Activated CD8-positive, alpha-beta T cell treated with anti-CD3 and anti-CD28 coated beads for 36 hours (primary cell): ENCODE measurements at regions not wholly inside any gene's neighbourhood (a gene's known extent, or its start where the extent isn't known, plus 50 kb on each side); places are given as distances from the start of the nearest gene placed in this dataset.

ENCODE experiments used
- ATAC-seq: fragments of 200-7000 bp; cut with Tn5 transposase; one replicate; pipeline ENCODE4 v1.10.0; 2021; ENCODE audit warnings: mild to moderate bottlenecking, moderate library complexity
- CTCF ChIA-PET: fragments of 350-600 bp; sonication (Branson Sonifier 250); formaldehyde crosslinking; loops from one replicate; lab custom pipeline; 2021; ENCODE audit warnings: antibody characterized with exemption; lab: Charles Lee
- POLR2A ChIA-PET: fragments of 350-600 bp; sonication (Branson Sonifier 250); formaldehyde crosslinking; loops from one replicate; lab custom pipeline; 2021; ENCODE audit warnings: antibody characterized with exemption; lab: Charles Lee
- DNase-seq: peaks from one replicate; pipeline ENCODE4 v3.0.0-alpha.2; 2020
- H3K27ac Mint-ChIP-seq: one replicate; pipeline ENCODE4 v1.8.0; 2021; ENCODE audit warnings: mild to moderate bottlenecking, mixed read lengths
- H3K27me3 Mint-ChIP-seq: one replicate; pipeline ENCODE4 v1.8.0; 2021; ENCODE audit warnings: mixed read lengths
- H3K36me3 Mint-ChIP-seq: one replicate; pipeline ENCODE4 v1.8.0; 2021; ENCODE audit warnings: low read depth, mixed read lengths
- H3K4me1 Mint-ChIP-seq: one replicate; pipeline ENCODE4 v1.8.0; 2021; ENCODE audit warnings: low read depth, mixed read lengths
- H3K4me3 Mint-ChIP-seq: one replicate; pipeline ENCODE4 v1.8.0; 2021; ENCODE audit warnings: mild to moderate bottlenecking, moderate library complexity, mixed read lengths
- H3K9me3 Mint-ChIP-seq: one replicate; pipeline ENCODE4 v1.8.0; 2021; ENCODE audit warnings: mixed read lengths
- CTCF ChIP-seq: fragments of 200-600 bp; IDR thresholded peaks from one replicate; pipeline ENCODE4 v1.8.0; 2022; ENCODE audit warnings: antibody characterized with exemption, mild to moderate bottlenecking
- intact Hi-C: fragments of 100-400 bp; cut with micrococcal nuclease; formaldehyde crosslinking; loops from one replicate; pipeline ENCODE4 v1.10.0; 2022

GRCh38 chr2:128450211-128451024 is 131.8 kb upstream of the HS6ST1 start:
- H3K4me1 Mint-ChIP-seq, result no peaks in the 10 kb centered on the region
- intact Hi-C loops, result no loop called here
- H3K27me3 Mint-ChIP-seq, result peaks cover 7% of the 10 kb centered on the region
- no peaks in the 10 kb centered on the region for H3K36me3 Mint-ChIP-seq
- H3K9me3 Mint-ChIP-seq, result no peaks in the 10 kb centered on the region
- TF ChIP-seq CTCF, result no peak
- no peak for ATAC-seq
- ChIA-PET POLR2A (no interaction called here), CTCF (no interaction called here)
- no peak overlapping the region for H3K4me3 Mint-ChIP-seq
- H3K27ac Mint-ChIP-seq, result no peak overlapping the region
- DNase-seq, result no peak

DNA sequence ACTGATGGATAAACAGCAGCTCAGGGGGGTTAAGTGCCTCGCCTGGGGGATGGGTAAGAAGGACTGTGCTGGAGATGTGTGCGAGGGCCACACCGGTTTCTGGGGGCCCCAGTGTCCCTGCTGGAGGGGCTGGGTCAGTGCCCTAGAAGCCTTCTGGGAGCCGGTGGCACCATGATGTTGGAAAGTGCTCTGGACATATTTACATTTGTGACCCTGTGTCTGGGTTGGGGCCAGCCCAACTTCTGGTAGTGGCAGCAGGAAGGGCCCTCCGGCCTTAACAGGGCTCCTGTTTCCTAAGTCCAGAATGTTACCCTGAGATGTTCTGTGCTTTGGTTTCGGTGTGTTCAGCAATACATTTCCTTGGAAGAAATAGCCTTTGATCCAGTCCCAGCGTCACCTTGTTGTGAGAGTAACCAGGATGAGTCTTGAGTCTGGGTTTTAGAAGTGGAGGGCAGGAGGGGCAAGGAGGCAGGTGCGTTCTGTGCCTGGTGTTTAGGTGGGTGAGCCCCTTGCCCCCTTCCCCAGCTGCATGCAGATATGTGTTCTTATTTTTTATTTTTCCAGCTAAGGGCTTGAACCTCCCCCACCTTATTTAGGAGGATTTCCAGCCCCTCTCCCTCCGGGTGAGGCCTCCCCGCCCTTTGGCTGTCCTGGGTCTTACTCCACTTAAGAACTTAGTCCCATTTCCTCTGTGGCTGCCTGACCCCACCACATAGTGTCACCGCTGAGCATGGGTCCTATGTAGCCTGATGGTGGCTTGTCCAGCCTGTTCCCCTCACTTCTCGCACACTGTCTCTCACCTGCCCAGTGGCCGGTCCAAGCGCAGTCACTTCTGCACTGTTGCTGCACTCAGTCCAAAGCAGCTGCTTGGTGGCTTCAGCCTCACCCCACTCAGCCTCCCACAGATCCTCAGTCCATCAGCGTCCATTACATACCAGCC is 132.7 kb upstream of the HS6ST1 start:
- Mint-ChIP-seq H3K9me3 (no peaks in the 10 kb centered on the region), H3K27ac (no peak overlapping the region), H3K36me3 (no peaks in the 10 kb centered on the region), H3K4me1 (no peaks in the 10 kb centered on the region), H3K27me3 (peaks cover 7% of the 10 kb centered on the region), H3K4me3 (no peak overlapping the region)
- ChIA-PET CTCF (no interaction called here), POLR2A (no interaction called here)
- intact Hi-C loops, result no loop called here
- TF ChIP-seq CTCF, result no peak
- ATAC-seq, result no peak
- no peak for DNase-seq

GRCh38 chr2:128452024-128452411 is 133.3 kb upstream of the HS6ST1 start:
- Mint-ChIP-seq H3K4me1 (no peaks in the 10 kb centered on the region), H3K4me3 (no peak overlapping the region), H3K36me3 (no peaks in the 10 kb centered on the region), H3K9me3 (no peaks in the 10 kb centered on the region), H3K27ac (no peak overlapping the region), H3K27me3 (peaks cover 9% of the 10 kb centered on the region)
- intact Hi-C loops, result no loop called here
- CTCF ChIA-PET, result no interaction called here
- DNase-seq, result no peak
- ATAC-seq, result no peak
- TF ChIP-seq CTCF, result no peak
- POLR2A ChIA-PET, result no interaction called here

DNA sequence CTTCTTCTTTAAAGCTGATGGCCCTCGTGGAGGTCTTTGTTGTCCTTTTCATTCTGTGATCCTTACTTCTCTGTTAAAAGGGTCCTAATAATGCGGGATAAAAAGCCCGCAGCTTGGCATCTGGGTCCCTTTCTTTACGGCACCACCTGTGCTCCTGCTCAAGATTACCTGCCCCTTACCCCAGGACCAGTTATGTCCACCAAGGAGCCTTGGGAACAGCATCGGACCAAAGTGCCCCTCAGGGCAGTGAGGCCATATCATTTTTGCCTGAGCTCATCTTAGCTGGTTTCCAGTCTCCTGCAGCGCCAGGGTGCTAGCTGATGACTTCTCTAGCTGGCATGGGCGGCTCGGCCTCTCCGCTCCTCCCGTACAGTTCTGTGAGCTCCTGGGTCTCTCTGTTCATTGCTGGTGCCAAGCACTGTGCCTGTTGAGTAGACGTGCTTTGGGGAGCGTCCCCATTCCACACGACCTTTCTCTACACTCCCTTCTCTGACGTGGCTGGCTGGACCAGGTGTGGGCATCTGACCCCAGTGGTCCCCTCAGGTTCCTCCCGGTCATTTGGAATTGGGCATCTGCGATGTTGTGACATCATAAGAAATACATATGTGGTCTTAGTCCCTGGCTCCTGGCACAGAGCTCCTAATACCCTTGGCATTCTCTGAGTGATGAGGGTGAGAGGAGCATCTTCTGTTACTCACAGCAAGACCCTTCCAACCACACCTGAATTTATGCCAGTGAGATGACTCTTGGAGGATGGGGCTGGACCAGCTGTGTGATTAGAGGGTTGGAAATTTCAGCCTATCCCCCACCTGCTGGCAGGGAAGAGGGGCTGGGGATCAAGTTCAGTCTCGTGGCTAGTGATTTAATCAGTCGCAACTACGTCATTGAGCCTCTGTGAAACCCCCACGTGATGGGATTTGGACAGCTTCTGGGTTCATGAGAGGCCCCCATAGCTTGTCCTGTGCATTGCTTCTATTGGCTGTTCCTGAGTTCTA is 134.2 kb upstream of the HS6ST1 start:
- TF ChIP-seq CTCF, result no peak
- Mint-ChIP-seq H3K4me1 (no peaks in the 10 kb centered on the region), H3K27me3 (peaks cover 11% of the 10 kb centered on the region), H3K9me3 (no peaks in the 10 kb centered on the region), H3K4me3 (no peak overlapping the region), H3K36me3 (no peaks in the 10 kb centered on the region), H3K27ac (no peak overlapping the region)
- DNase-seq (no peak), ATAC-seq (no peak)
- ChIA-PET CTCF (no interaction called here), POLR2A (interaction anchor here (0.9 kb wide), 1 partner anchor 13 kb away, joined by 3 read pairs; no protein-coding TSS in a partner anchor)
- intact Hi-C loops, result no loop called here
